Stomach (tissue), 4 donors: ENCODE measurements at regions not wholly inside any gene's neighbourhood (a gene's known extent, or its start where the extent isn't known, plus 50 kb on each side); places are given as distances from the start of the nearest gene placed in this dataset.

ENCODE experiments used
- CTCF ChIP-seq, 7 experiments: fragments of 450-650 bp in 4 of 7; fragments of 200-600 bp in 3 of 7; sonication (generic) in 3 of 7; IDR thresholded peaks; one replicate each; pipeline ENCODE4 v1.5.1; 2016 to 2019; ENCODE audit warnings: antibody characterized with exemption in 7 of 7, control low read depth in 2 of 7, mild to moderate bottlenecking in 1 of 7
- POLR2A ChIP-seq, 4 donors: fragments of 450-650 bp; IDR thresholded peaks; one replicate each; pipeline ENCODE4 v1.6.1; 2016; ENCODE audit warnings: antibody characterized with exemption in 4 of 4, control low read depth in 2 of 4, mild to moderate bottlenecking in 1 of 4, moderate library complexity in 1 of 4

GRCh38 chr14:58796242-58797009 is 158.7 kb downstream of the DACT1 start:
- TF ChIP-seq CTCF (IDR thresholded peaks at IDR 0.05) (no peak), POLR2A (IDR thresholded peaks at IDR 0.05) (no peak)
